GM21447 (cell line): ENCODE measurements at regions not wholly inside any gene's neighbourhood (a gene's known extent, or its start where the extent isn't known, plus 50 kb on each side); places are given as distances from the start of the nearest gene placed in this dataset.
"Not testable (repeated sequence)": the region's sequence is repeated elsewhere in the genome, so short reads cannot be mapped to it uniquely, and the experiment has no call there.

ENCODE experiments used
- ATAC-seq: cut with Tn5 transposase; IDR thresholded peaks from one replicate; pipeline ENCODE4 v1.9.1; 2021; ENCODE audit not compliant: unreplicated experiment

DNA sequence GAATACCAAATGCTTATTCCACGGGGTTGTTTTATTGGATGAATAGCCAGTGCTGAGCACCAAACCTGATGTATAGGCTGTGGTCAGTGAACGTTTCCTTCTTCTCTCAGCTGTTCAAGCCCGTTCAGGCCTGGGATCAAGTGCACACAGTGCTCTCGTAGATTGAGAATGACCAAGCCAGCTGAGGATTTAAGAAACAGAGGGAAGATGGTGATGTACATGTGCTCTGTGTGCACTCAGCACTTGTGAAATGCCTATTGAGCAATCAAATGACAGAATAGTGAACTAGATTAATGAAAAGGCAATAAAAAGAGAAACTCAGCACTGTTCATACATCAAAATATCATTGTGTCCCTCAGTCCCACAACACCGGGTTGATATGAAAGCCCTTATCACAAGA is 302.5 kb downstream of the BMPER start:
- no peak for ATAC-seq

DNA sequence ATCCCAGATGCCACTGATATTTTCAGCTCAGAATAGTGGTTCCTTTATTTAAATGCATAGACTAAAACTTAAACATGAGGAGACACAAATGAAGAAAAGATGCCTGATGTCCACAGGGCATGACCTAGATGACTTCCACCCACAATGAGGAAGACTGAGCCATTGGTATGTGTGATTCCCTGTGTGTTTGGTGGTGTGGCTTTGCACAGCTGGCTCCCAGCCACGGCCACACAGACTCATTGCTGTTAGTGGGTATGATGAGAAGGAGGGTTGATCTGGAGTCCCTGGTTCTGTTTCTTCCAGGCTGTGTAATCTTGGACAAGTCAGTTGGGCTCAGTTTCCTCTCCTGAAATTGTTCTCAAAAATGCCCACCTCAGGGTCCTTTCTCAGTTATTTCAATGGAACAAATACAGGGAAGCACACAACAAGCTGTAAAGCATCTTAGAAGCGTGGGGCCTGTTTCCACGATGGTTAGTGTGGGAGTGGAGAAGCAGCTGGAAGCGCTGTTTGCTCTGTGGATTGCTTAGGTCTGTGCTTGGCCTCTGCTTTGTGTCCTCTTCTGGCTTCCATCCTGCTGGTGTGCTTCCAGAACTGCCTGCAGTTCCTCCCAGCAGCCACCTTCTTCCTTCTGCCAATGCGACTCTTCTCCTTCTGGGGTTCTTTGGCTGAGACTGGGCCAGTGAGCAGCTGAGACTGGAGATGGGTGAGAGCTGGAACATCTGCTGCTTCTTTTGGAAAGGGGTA is 303.7 kb downstream of the BMPER start:
- no peak for ATAC-seq

DNA sequence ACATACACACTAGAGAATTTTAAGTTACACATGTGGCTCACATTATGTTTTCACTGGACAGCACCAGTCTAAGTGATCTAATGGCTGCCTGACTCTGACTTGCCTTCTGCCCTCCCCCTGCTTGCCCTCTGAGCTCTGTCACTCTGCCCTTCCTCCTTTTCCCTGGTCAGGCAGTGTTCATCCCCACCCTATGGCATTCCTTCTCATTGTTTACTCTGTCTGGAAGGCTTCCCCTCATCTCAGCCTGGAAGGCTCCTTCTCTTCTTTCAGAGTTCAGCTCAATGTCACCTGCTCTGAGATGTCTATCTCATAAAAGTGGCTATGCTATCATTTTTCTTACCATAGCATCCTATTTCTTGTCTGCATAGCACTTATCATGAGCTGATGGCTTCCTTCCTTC is 305.7 kb downstream of the BMPER start:
- no peak for ATAC-seq

DNA sequence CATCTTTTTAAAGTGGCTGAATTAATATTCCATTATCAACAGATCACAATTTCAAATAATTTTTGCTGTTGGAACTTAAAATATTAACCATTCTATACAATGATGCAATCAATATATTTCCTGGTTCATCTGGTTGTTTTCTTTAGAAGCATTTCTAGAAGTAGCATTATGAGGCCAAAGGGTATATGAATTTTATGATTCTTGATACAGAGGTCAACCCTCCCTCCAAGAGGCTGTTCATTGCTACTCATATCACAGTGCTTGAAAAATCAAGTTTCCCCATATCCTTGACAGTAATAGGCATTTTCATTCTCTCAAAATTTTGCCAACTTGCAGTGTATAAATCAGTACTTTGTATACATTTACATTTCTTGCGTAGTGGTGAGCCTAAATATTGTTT is 312.6 kb downstream of the BMPER start:
- ATAC-seq = no peak

DNA sequence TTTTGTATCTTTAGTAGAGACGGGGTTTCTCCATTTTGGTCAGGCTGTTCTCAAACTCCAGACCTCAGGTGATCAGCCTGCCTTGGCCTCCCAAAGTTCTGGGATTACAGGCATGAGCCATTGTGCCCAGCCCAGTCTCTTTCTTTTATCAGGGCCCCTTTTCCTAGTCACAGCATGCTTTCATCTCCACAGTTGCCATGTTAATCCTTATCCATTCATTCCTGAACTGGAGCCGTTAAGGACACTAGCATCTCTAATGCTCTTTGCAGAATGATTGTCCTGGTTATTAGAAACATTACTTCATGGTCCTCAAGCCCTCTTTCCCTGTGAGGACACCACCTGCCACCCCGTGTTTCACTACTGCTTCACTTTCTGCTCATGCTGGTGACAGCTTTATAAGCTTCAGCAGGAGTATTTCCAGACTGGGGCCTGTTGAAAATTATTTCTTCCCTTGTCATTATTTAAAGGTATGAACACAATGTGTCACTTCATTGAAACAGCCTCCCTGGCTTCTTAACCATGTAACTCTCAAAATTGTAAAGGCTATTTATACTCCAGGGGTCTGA is 313.9 kb downstream of the BMPER start:
- no peak for ATAC-seq

DNA sequence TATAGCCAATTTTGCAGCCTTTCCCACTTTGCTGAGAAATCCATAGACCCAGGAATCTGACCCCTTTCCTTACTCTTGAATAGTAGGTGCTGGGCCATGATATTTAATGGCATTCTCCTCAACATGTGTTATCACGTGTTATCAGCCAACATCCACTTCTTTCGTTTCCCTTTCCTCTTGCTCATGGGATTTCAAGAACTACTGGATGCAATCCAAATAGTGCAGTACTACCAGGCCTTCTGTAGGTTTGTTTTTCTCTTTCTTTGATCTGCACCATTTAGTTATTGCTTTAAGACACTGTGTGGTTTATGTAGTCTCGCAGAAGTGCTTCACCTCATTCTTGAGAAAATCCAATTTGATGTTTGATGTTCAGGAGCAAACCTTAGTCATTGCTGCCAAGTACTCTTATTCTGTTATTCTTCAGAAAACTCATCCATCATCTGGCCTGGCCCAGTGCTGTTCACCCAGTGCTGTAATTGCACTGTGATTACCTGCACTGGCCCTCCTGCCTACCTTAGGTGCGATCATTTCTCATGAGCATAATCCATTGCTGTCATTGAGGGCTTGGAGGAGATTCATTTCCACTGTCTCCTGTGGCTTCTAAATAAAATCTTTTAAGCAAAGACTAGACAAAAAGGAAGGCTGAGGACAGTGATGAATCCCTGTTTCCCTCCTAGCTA is 315.3 kb downstream of the BMPER start:
- no peak for ATAC-seq

DNA sequence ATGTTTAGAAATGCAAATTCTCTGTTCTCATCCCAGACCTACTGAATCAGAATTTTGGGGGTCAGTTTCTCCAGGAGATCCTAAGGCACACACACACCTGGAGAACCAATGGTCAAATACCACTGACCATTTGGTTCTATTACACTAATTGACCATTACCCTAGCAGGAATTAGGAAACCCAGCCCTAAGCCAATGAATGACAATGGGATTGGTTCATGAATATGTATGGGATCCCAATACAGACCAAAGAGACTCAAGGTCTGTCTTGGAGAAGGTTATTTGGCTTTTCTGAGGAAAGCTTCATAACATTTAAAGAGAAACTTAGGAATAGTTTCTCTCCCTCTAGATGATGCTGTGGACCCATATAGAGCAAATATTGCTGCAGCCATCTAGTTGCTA is 317.0 kb downstream of the BMPER start:
- ATAC-seq = no peak

DNA sequence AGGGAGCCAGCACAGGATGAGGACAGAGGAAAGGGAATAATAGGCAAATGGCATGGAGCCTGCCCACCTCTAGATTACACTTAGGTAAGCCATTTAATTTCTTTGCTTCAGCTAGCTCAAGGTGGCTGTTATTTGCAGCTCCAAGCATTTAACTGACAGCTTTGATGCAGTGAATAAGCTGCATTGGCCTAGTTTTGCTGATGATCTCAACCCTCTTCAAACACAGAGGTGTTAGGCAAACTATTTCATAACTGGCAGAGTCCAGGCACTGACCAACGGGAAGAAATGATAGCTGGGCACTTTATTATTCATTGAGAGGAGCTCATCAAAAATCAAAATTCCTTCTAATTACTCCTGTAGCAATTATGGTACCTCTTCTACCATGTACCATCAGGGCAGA is 317.4 kb downstream of the BMPER start:
- no peak for ATAC-seq

DNA sequence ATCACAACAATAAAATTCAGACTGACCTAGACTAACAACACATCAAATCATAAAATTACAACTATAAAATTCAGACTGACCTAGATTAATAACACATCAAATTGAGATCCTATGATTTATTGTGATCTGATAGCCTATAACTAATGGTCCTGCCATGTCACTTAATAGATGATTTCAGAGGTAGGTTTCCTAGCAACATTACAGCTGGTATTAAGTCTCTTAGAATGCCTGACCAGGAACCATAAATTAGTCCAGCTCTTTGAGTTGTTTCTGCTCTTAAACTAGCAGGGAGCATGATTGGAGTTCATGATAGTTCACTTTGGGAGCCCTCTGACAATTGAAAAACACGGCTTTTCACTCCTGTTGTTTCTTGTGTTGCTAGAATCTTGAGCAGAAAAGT is 318.9 kb downstream of the BMPER start:
- no peak for ATAC-seq

DNA sequence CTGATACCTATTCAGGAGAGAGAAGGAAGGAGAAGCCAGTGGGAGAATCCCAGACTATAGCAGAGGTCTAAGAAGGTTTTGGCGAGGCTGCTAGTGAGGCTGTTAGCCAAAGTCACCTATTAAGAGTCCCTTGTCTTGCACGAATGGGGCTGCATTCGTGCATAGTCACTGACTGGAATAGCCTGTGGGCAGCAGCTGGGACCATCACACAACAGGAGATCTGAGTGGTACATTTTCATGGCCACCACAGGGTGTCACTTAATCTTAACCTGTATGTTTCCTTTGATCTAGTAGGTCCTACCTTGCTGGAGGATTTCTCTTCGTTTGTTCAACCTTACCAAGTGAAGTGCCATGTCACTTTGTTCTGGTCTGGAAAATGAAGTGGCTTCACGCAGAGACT is 319.9 kb downstream of the BMPER start:
- no peak for ATAC-seq

DNA sequence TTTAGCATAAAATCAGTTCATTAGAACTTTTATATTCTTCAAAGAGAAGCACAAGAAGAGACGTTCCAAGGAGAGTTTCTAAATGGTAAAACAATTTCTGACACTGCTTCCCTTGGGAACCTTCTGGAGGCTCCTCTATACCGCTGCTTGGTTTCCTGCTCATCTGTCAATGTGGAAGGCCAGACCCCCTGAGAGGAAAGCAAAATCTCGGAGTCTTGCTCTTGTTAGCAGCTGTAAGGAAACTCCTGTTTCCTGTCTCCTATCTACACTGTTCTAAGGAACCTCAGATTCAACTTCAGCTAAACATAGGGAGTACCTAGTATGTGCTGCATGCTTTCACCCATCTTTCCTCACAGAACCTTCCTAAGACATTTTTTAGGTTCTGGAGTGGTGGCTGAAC is 322.2 kb downstream of the BMPER start:
- no peak for ATAC-seq

DNA sequence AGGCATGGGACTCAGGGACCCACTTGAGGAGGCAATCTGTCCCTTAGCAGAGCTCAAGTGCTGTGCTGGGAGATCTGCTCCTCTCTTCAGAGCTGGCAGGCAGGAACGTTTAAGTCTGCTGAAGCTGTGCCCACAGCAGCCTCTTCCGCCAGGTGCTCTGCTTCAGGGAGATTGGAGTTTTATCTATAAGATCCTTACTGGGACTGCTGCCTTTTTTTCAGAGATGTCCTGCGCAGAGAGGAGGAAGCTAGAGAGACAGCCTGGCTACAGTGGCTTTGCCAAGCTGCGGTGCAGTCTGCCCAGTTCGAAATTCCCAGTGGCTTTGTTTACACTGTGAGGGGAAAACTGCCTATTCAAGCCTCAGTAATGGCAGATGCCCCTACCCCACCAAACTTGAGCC is 329.8 kb downstream of the BMPER start:
- not testable (repeated sequence) for ATAC-seq

DNA sequence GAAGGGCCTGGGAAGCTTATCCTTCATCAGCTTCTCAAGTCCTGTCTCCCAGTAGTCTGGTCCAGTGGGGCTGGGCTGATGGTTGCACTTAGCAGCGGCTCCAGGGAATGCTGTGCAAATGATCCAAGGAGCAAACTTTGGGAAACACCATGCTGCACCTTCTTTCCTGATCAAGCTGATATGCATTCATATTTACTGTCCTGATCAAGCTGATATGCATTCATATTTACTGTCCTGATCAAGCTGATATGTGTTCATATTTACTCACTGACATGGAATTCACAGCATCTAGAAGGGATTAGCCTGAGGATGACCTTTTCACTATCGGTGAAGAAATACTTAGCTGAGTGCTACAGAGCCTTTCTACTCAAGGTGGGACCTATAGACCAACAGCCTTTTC is 330.7 kb downstream of the BMPER start:
- ATAC-seq = no peak

DNA sequence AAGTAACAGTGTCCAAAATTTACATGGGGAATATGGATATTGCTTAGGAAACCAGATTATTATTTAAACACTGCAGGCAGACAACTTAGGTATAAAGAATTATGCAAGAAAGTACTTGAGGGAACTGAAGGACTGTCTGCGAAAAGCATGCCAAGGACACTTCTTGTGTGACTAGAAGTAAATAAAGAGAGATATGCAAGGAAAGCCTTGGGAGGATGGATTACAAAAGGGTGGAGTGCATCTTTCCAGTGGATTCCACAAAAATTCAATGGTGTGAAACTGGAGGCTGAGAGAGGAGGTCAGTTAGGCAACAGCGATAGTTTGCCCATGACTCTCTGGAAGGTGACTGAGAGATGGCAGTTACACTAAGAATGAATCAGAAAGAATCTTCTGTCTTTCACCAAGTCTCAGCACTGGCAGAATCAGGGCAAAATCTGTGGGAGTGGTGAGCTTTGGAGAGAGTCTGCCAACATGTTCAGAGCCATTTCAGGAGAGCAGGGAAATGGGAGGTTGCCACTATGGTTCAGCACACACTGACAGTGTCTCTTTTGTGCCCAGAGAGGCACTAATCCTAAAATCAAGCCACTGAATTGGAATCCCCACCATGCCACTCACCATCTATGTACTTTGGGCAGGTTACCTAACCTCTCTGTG is 331.6 kb downstream of the BMPER start:
- ATAC-seq = no peak

DNA sequence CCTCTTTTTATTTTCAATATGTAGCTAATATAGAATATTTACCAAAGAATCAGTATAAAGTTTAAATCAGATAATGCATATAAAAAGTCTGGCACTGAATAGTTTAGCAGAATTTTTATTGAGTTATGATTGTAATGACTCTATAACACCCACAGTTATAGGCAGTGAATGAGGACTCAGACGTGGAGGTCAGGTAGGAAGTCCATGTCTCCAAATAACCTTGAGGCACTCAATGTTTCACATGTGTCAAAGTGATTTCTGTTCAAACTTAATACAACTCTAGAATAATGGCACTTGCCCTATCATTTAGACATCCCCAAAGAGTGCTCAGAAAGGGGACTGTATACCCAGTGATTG is 332.1 kb downstream of the BMPER start:
- ATAC-seq = no peak

DNA sequence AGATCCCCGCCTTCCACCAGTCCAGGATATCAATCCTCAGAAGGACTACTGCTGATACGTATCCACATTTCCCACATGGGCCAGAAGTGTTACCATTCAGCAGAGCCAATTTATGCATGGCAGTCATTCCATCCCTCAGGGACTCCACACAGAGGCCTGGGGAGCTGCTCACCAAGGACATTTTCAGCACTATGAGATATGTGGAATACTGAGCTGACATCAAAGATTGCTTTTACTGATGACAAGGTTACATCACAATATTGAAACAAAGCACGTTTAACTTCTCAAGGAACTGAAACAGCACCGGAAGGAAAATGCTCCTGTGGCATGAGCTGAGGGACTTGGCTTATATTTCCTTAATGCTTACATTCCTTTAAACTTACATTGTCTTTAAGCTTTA is 335.1 kb downstream of the BMPER start:
- no peak for ATAC-seq

DNA sequence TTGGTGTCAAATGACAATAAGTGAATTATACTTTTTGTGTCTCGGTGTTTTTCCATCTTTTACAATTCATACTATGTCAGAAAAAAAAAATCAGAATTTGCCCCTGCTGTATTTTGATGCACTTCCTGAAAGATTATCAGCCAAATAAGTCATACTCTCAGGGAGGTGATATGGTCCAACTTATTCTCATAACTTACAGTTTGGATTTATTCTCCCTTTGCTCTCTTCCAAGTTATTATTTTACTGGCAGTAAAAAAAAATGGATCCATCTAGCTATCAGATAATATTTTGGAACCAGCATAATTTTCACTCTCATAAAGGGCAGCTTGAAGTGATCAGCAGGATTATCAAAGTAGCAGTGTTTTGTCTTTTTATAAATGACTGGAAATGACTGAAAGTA is 337.1 kb downstream of the BMPER start:
- no peak for ATAC-seq

DNA sequence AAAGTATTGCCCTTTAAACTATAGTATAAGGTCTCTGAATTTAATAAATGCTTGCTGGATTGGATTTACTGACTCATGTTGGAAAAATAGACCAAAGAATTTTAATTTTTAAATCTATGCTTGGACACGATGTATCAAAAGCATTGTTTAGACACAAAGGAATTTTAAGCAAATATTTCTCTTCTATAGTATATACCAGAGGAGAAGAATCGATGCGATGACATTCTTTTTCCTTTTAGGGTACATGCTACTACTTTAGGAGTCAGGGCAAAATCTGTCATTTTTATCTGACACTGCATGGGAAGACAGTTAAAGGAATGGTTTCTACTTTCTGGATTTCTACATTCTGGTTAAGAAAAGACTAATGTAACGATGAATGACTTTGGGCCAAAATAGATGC is 339.9 kb downstream of the BMPER start:
- ATAC-seq = no peak

DNA sequence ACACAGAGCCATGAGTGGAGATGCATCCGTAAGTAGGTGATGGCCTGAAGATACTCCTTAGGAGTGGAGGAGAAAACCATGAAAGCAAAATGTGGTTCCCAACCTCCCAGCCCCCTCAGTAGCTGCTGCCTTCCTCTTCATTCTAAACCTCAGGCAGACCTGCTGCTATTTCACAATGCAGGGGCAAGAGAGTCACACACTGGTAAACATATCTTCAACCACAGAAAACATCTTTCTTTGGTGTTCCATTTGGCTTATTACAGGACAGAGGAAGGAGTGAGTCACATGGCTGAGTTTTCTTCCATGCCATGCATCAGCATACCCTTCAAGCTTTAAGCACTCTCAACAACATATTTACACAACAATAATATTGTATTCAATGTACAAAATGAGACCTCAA is 342.1 kb downstream of the BMPER start:
- no peak for ATAC-seq

DNA sequence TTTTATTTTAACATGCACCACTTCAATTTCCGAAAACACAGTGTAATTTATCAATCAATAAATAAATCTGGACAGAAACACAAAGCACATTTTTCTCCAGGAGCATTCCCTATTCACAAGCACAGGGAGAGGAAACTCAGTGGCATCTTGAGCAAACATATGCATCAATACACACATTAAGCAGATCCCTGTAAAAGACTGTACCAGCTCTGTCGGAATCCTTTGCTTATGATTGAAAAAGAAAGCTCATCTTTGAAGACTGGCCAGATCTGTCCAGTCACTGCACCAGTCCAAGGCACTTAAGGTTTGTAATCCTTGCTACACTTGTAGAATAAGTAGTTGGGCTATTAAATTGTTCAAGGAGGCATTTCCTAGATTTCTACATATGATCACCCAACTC is 343.9 kb downstream of the BMPER start:
- no peak for ATAC-seq

DNA sequence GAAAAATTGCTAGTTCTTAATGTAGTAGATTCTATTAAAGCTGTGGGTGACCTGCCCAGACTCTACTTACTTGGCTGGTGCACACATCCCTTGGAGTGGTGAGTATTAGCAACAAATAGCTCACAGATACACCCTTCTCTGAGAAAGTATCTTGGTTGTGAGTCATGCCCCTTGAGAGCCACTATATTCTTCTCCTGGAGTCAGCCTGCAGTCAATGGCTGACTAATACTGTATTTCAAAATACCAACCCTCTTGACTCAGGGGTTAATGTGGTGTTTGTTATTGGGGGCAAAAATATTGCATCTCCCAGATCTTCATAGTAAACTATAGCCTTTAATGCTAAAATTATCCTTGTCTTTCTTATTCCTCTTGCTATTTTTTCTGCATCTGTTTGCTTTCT is 354.9 kb downstream of the BMPER start:
- ATAC-seq = no peak

DNA sequence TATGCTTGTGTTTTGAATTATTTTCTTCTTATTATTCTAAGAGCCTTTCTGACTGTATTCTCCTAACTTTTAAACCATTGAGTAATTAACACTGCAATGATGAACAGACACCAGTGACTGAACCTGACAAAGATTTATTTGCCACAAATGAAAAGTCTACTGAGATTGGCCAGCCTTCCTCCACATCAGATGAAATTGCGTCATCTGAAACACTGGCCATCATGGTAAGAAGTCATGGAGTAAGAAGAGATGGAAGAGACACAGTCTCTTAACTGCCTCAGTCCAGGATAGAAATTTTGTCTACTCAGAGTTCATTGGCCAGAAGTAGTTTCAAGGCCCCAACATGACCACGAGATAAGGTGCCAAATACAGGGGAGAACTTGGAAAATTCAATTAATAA is 357.8 kb downstream of the BMPER start:
- no peak for ATAC-seq
